ENCODE measurements at regions not wholly inside any gene's neighbourhood (a gene's known extent, or its start where the extent isn't known, plus 50 kb on each side); places are given as distances from the start of the nearest gene placed in this dataset.
A peak's percentile ranks its signal among the peaks of the same experiment; 100 is the strongest.

DNA sequence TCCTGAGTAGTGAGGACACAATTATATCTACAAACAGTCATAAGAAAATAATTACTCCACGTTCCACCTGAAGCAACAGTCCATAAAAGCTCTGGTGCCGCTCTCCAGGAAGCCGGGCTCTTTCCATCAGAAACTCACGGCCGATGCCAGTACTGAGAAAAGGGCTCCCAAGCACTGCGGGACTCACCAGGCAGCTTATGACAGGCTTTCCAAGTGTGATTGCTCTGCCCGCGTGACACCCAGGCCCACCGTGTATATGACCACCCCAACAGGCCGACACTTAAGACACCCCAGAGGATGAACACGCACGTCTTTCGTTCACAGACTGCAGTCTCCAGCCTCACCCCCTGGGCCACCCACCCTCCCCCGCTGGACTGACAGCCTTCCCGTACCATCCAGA is 199.0 kb downstream of the UQCRFS1 start:
- Histone ChIP-seq H3K4ac (ENCODE audit: low read length) (no peak overlapping the region), H3K36me3 (replicated peaks in 1 of 2; ENCODE audit: control insufficient read depth in 2 of 2, insufficient read depth in 2 of 2, low read length in 2 of 2) (no peaks in the 10 kb centered on the region), H4K8ac (ENCODE audit: low read depth, low read length) (no peak overlapping the region), H2BK12ac (ENCODE audit: low read length) (no peak overlapping the region), H2BK5ac (ENCODE audit: low read length) (no peak overlapping the region), H3K14ac (ENCODE audit: low read length) (no peak overlapping the region), H3K27me3 (ENCODE audit: control insufficient read depth in 3 of 3, insufficient read depth in 3 of 3, low read depth in 1 of 3, low read length in 3 of 3) (no peaks in the 10 kb centered on the region), H3K18ac (ENCODE audit: low read length) (no peak overlapping the region), H2BK120ac (ENCODE audit: low read depth, low read length) (no peak overlapping the region), H2AFZ (ENCODE audit: low read length) (no peak overlapping the region), H3K4me1 (ENCODE audit: control insufficient read depth in 2 of 2, insufficient read depth in 1 of 2, low read depth in 1 of 2, low read length in 2 of 2) (peaks cover 0 to 9% of the 10 kb centered on the region in 2 donors), H2BK15ac (ENCODE audit: low read length) (no peak overlapping the region), H4K91ac (ENCODE audit: low read depth, low read length, poor library complexity) (no peak overlapping the region), H2AK5ac (ENCODE audit: low read depth, low read length) (peak overlapping the region; percentile 2), H3K27ac (replicated peaks; ENCODE audit: low read length) (no peak overlapping the region), H3K9ac (ENCODE audit: low read depth, low read length, poor library complexity) (no peak overlapping the region), H3K4me2 (ENCODE audit: insufficient read depth, low read length, poor library complexity, severe bottlenecking) (no peak overlapping the region), H3K23ac (ENCODE audit: low read depth, low read length, poor library complexity) (no peak overlapping the region), H3K9me3 (replicated peaks in 1 of 2; ENCODE audit: control insufficient read depth in 2 of 2, insufficient read depth in 1 of 2, low read depth in 1 of 2, low read length in 2 of 2) (peaks cover 0 to 3% of the 10 kb centered on the region in 2 donors), H3K79me1 (ENCODE audit: low read depth, low read length) (peaks cover 4% of the 10 kb centered on the region), H3K4me3 (ENCODE audit: low read length in 2 of 2) (no peak overlapping the region)
- no CpG with 5 or more reads among the region's 15 CpGs for WGBS, 2 donors (ENCODE audit: extremely low coverage in 2 of 2, insufficient read length in 2 of 2, insufficient replicate concordance in 1 of 2)
- DNase-seq (ENCODE audit: low spot score): no peak

DNA sequence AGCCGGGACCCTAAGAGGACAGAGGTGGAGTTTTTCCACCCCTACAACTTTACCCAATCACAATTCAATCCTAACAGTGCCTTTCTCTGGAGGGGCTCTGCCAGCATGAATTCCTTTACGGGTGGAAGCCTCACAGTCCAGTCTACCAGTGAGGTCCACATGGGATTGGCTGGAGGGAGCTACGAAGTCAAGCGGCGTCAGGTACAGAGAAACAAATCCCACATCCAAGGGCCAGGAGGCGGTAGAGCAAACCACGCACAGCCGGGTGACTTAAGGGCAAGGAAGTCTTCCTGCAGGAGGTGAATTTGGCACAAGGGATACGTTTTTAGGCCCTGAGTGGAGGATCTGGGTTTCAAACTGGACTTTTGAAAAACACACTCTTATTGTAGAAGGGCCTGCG is 199.6 kb downstream of the UQCRFS1 start:
- Histone ChIP-seq H2BK120ac (ENCODE audit: low read depth, low read length) (no peak overlapping the region), H3K27me3 (ENCODE audit: control insufficient read depth in 3 of 3, insufficient read depth in 3 of 3, low read depth in 1 of 3, low read length in 3 of 3) (no peaks in the 10 kb centered on the region)

DNA sequence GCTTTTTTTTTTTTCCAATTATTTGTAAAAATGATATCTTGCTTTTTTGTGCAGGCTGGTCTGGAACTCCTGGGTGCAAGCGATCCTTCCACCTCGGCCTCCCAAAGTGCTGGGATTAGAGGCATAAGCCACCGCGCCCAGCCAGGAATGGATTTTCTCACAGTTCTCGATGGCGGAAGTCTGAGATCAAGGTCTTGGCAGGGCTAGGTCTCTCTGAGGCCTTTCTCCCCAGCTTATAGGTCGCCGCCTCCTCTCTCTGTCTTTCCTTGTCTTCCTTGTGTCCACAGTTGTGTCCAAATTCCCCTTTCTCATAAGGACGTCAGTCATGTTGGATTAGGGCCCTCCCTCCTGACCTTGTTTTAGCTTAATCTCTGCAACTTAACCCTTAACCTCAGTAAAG is 200.5 kb downstream of the UQCRFS1 start:
- peaks cover 4% of the 10 kb centered on the region for H3K79me1 ChIP-seq (ENCODE audit: low read depth, low read length)
- no peak overlapping the region for H3K4me2 ChIP-seq (ENCODE audit: insufficient read depth, low read length, poor library complexity, severe bottlenecking)
- H3K9ac ChIP-seq (ENCODE audit: low read depth, low read length, poor library complexity): no peak overlapping the region
- peaks cover 0 to 3% of the 10 kb centered on the region in 2 donors for H3K9me3 ChIP-seq (replicated peaks in 1 of 2; ENCODE audit: control insufficient read depth in 2 of 2, insufficient read depth in 1 of 2, low read depth in 1 of 2, low read length in 2 of 2)
- no peak overlapping the region for H4K91ac ChIP-seq (ENCODE audit: low read depth, low read length, poor library complexity)
- no peak overlapping the region for H2AFZ ChIP-seq (ENCODE audit: low read length)
- no peak overlapping the region for H2BK5ac ChIP-seq (ENCODE audit: low read length)
- H3K27me3 ChIP-seq (ENCODE audit: control insufficient read depth in 3 of 3, insufficient read depth in 3 of 3, low read depth in 1 of 3, low read length in 3 of 3): no peaks in the 10 kb centered on the region
- H3K14ac ChIP-seq (ENCODE audit: low read length): no peak overlapping the region
- no peak overlapping the region for H3K27ac ChIP-seq (replicated peaks; ENCODE audit: low read length)
- no peak overlapping the region for H2BK15ac ChIP-seq (ENCODE audit: low read length)
- no peak overlapping the region for H2AK5ac ChIP-seq (ENCODE audit: low read depth, low read length)
- H3K18ac ChIP-seq (ENCODE audit: low read length): no peak overlapping the region
- no peak overlapping the region for H2BK120ac ChIP-seq (ENCODE audit: low read depth, low read length)
- no peak overlapping the region for H2BK12ac ChIP-seq (ENCODE audit: low read length)
- WGBS, 2 donors (ENCODE audit: extremely low coverage in 2 of 2, insufficient read length in 2 of 2, insufficient replicate concordance in 1 of 2): no CpG with 5 or more reads among the region's 9 CpGs
- peaks cover 0 to 9% of the 10 kb centered on the region in 2 donors for H3K4me1 ChIP-seq (ENCODE audit: control insufficient read depth in 2 of 2, insufficient read depth in 1 of 2, low read depth in 1 of 2, low read length in 2 of 2)
- H3K4me3 ChIP-seq (ENCODE audit: low read length in 2 of 2): no peak overlapping the region
- H3K4ac ChIP-seq (ENCODE audit: low read length): no peak overlapping the region
- no peak overlapping the region for H3K23ac ChIP-seq (ENCODE audit: low read depth, low read length, poor library complexity)
- H4K8ac ChIP-seq (ENCODE audit: low read depth, low read length): no peak overlapping the region
- H3K36me3 ChIP-seq (replicated peaks in 1 of 2; ENCODE audit: control insufficient read depth in 2 of 2, insufficient read depth in 2 of 2, low read length in 2 of 2): no peaks in the 10 kb centered on the region
- no peak for DNase-seq (ENCODE audit: low spot score)

More for the DNA sequence above, 199.6 kb downstream of the UQCRFS1 start:
- Histone ChIP-seq H2AFZ (ENCODE audit: low read length) (no peak overlapping the region), H3K9me3 (replicated peaks in 1 of 2; ENCODE audit: control insufficient read depth in 2 of 2, insufficient read depth in 1 of 2, low read depth in 1 of 2, low read length in 2 of 2) (peaks cover 0 to 3% of the 10 kb centered on the region in 2 donors), H2BK15ac (ENCODE audit: low read length) (no peak overlapping the region), H2BK12ac (ENCODE audit: low read length) (no peak overlapping the region), H3K4ac (ENCODE audit: low read length) (no peak overlapping the region), H3K4me1 (ENCODE audit: control insufficient read depth in 2 of 2, insufficient read depth in 1 of 2, low read depth in 1 of 2, low read length in 2 of 2) (peaks cover 0 to 9% of the 10 kb centered on the region in 2 donors), H4K8ac (ENCODE audit: low read depth, low read length) (no peak overlapping the region), H3K36me3 (replicated peaks in 1 of 2; ENCODE audit: control insufficient read depth in 2 of 2, insufficient read depth in 2 of 2, low read length in 2 of 2) (no peaks in the 10 kb centered on the region), H2AK5ac (ENCODE audit: low read depth, low read length) (no peak overlapping the region), H3K79me1 (ENCODE audit: low read depth, low read length) (peaks cover 4% of the 10 kb centered on the region), H4K91ac (ENCODE audit: low read depth, low read length, poor library complexity) (no peak overlapping the region), H3K4me3 (ENCODE audit: low read length in 2 of 2) (no peak overlapping the region), H3K9ac (ENCODE audit: low read depth, low read length, poor library complexity) (no peak overlapping the region), H3K23ac (ENCODE audit: low read depth, low read length, poor library complexity) (no peak overlapping the region), H3K4me2 (ENCODE audit: insufficient read depth, low read length, poor library complexity, severe bottlenecking) (no peak overlapping the region), H2BK5ac (ENCODE audit: low read length) (no peak overlapping the region), H3K18ac (ENCODE audit: low read length) (peak overlapping the region; percentile 32), H3K27ac (replicated peaks; ENCODE audit: low read length) (no peak overlapping the region), H3K14ac (ENCODE audit: low read length) (no peak overlapping the region)
- no CpG with 5 or more reads among the region's 10 CpGs for WGBS, 2 donors (ENCODE audit: extremely low coverage in 2 of 2, insufficient read length in 2 of 2, insufficient replicate concordance in 1 of 2)
- DNase-seq (ENCODE audit: low spot score): no peak

DNA sequence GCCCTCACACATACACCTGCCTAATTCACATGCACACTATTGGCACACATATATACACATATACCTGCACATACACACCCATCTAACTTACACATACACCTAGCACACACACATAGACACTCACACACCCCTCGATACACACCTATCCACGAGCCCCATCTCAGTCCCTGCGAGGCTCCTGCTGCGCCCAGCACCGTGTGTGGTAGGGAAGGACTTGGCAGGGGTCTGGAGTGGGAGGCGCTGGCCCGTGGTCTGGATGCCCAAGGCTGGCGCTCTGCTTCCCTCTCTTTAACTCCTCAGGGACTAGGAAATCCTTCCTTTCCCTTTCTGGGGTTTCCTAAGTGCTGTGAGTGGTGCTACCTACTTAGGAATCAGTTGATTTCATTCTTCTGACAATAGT is 202.7 kb downstream of the UQCRFS1 start:
- no CpG with 5 or more reads among the region's 8 CpGs for WGBS, 2 donors (ENCODE audit: extremely low coverage in 2 of 2, insufficient read length in 2 of 2, insufficient replicate concordance in 1 of 2)
- Histone ChIP-seq H3K9ac (ENCODE audit: low read depth, low read length, poor library complexity) (no peak overlapping the region), H2AFZ (ENCODE audit: low read length) (no peak overlapping the region), H4K91ac (ENCODE audit: low read depth, low read length, poor library complexity) (no peak overlapping the region), H3K14ac (ENCODE audit: low read length) (no peak overlapping the region), H3K79me1 (ENCODE audit: low read depth, low read length) (peaks cover 4% of the 10 kb centered on the region), H3K23ac (ENCODE audit: low read depth, low read length, poor library complexity) (no peak overlapping the region), H3K4me1 (ENCODE audit: control insufficient read depth in 2 of 2, insufficient read depth in 1 of 2, low read depth in 1 of 2, low read length in 2 of 2) (peaks cover 0 to 11% of the 10 kb centered on the region in 2 donors), H3K27ac (replicated peaks; ENCODE audit: low read length) (no peak overlapping the region), H3K27me3 (ENCODE audit: control insufficient read depth in 3 of 3, insufficient read depth in 3 of 3, low read depth in 1 of 3, low read length in 3 of 3) (no peaks in the 10 kb centered on the region), H3K18ac (ENCODE audit: low read length) (no peak overlapping the region), H3K36me3 (replicated peaks in 1 of 2; ENCODE audit: control insufficient read depth in 2 of 2, insufficient read depth in 2 of 2, low read length in 2 of 2) (no peaks in the 10 kb centered on the region), H2BK120ac (ENCODE audit: low read depth, low read length) (no peak overlapping the region), H2AK5ac (ENCODE audit: low read depth, low read length) (peak overlapping the region; percentile 65), H2BK12ac (ENCODE audit: low read length) (peak overlapping the region; percentile 53), H3K4me2 (ENCODE audit: insufficient read depth, low read length, poor library complexity, severe bottlenecking) (no peak overlapping the region), H3K9me3 (replicated peaks in 1 of 2; ENCODE audit: control insufficient read depth in 2 of 2, insufficient read depth in 1 of 2, low read depth in 1 of 2, low read length in 2 of 2) (peaks cover 0 to 3% of the 10 kb centered on the region in 2 donors), H2BK5ac (ENCODE audit: low read length) (no peak overlapping the region), H3K4me3 (ENCODE audit: low read length in 2 of 2) (no peak overlapping the region), H3K4ac (ENCODE audit: low read length) (no peak overlapping the region), H4K8ac (ENCODE audit: low read depth, low read length) (no peak overlapping the region), H2BK15ac (ENCODE audit: low read length) (no peak overlapping the region)
- no peak for DNase-seq (ENCODE audit: low spot score)

Data from neuronal stem cell (in vitro differentiated cells).